ENCODE measurements at regions not wholly inside any gene's neighbourhood (a gene's known extent, or its start where the extent isn't known, plus 50 kb on each side); places are given as distances from the start of the nearest gene placed in this dataset.

DNA sequence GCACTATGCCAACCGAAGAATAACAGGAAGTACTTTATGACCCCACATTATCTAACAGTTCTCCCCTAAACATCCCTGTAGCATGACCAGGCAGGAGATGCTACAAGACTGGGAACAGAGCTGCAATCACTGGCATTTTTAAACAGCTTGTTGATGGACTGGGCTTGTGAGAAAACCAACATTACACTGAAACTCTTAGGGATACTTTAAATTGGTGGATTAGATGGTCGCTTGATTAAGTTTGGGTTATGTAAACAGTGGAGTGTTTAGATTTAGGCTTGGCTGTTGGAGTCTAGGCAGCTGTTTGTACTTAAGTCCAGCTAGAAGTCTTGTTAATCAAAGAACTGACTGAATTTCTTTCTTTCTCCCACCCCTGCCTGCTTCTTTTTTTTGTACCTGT is 234.1 kb upstream of the BMP2 start (continued):
- TF ChIP-seq EGR1 (IDR thresholded peaks at IDR 0.05; ENCODE audit: low read depth) = no peak
- TF ChIP-seq, protein P1, sequence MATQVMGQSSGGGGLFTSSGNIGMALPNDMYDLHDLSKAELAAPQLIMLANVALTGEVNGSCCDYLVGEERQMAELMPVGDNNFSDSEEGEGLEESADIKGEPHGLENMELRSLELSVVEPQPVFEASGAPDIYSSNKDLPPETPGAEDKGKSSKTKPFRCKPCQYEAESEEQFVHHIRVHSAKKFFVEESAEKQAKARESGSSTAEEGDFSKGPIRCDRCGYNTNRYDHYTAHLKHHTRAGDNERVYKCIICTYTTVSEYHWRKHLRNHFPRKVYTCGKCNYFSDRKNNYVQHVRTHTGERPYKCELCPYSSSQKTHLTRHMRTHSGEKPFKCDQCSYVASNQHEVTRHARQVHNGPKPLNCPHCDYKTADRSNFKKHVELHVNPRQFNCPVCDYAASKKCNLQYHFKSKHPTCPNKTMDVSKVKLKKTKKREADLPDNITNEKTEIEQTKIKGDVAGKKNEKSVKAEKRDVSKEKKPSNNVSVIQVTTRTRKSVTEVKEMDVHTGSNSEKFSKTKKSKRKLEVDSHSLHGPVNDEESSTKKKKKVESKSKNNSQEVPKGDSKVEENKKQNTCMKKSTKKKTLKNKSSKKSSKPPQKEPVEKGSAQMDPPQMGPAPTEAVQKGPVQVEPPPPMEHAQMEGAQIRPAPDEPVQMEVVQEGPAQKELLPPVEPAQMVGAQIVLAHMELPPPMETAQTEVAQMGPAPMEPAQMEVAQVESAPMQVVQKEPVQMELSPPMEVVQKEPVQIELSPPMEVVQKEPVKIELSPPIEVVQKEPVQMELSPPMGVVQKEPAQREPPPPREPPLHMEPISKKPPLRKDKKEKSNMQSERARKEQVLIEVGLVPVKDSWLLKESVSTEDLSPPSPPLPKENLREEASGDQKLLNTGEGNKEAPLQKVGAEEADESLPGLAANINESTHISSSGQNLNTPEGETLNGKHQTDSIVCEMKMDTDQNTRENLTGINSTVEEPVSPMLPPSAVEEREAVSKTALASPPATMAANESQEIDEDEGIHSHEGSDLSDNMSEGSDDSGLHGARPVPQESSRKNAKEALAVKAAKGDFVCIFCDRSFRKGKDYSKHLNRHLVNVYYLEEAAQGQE (IDR thresholded peaks at IDR 0.05; ENCODE audit: low read depth) = no peak

GRCh38 chr20:6530779-6531315 is 236.6 kb upstream of the BMP2 start:
- POLR2A ChIA-PET = no interaction called here
- Histone ChIP-seq H3K4me2 (ENCODE audit: low read length) (no peak overlapping the region), H3K9me2 (ENCODE audit: insufficient read depth) (no peaks in the 10 kb centered on the region), H3K9me3 (ENCODE audit: control insufficient read depth in 1 of 2, insufficient read depth in 1 of 2, low read depth in 1 of 2, low read length in 2 of 2) (peaks cover 0 to 7% of the 10 kb centered on the region in 2 experiments; a peak in 2 of 4 replicates), H3K4me3 (replicated peaks in 1 of 2; ENCODE audit: low read depth in 1 of 2, low read length in 2 of 2) (no peak overlapping the region), H3K9ac (ENCODE audit: low read length) (no peak overlapping the region), H4K20me1 (ENCODE audit: insufficient read depth) (no peaks in the 10 kb centered on the region), H3K36me3 (ENCODE audit: control insufficient read depth in 1 of 2, insufficient read depth in 2 of 2, low read length in 2 of 2) (no peaks in the 10 kb centered on the region), H3K79me2 (ENCODE audit: insufficient read depth, low read length) (no peaks in the 10 kb centered on the region), H3K27ac (ENCODE audit: low read depth, low read length) (no peak overlapping the region), H2AFZ (ENCODE audit: low read depth, low read length, poor library complexity, severe bottlenecking) (no peak overlapping the region), H3K4me1 (ENCODE audit: control insufficient read depth in 1 of 2, insufficient read depth in 2 of 2, low read length in 2 of 2) (no peaks in the 10 kb centered on the region), H3K27me3 (ENCODE audit: insufficient read depth, low read length) (no peaks in the 10 kb centered on the region)
- BruUV-seq (replicated peaks) = no TSS peak
- CTCF ChIA-PET = no interaction called here
- intact Hi-C loops (cut with micrococcal nuclease) = no loop called here
- RAD21 ChIA-PET (ENCODE audit: low non-redundant PET in 1 of 2, low total read pairs in 2 of 2, uncharacterized antibody in 2 of 2, unreplicated experiment in 2 of 2) = no interaction called here
- ATAC-seq (no peak), DNase-seq (ENCODE audit: low read depth, low spot score) (no peak)
- TF ChIP-seq TCF7L2 (IDR thresholded peaks at IDR 0.05; ENCODE audit: borderline replicate concordance, extremely low read depth, insufficient read depth, insufficient read length) = no peak
- TF ChIP-seq EZH2phosphoT487 (IDR thresholded peaks at IDR 0.05; ENCODE audit: borderline replicate concordance) = no peak
- TF ChIP-seq ZFX (IDR thresholded peaks at IDR 0.05) = no peak
- no peak for TF ChIP-seq JUND (IDR thresholded peaks at IDR 0.05)
- no peak for TF ChIP-seq EZH2 (IDR thresholded peaks at IDR 0.05)
- no peak for TF ChIP-seq POLR2AphosphoS5 (IDR thresholded peaks at IDR 0.05; ENCODE audit: low read depth, low read length)
- TF ChIP-seq, protein P1 (IDR thresholded peaks at IDR 0.05; ENCODE audit: low read depth) = no peak
- TF ChIP-seq EGR1 (IDR thresholded peaks at IDR 0.05; ENCODE audit: low read depth) = no peak
- TF ChIP-seq RAD21 (IDR thresholded peaks at IDR 0.05; ENCODE audit: low read depth) = no peak

Measured in HCT116 (cell line).